Neural progenitor cell (in vitro differentiated cells): ENCODE measurements at regions not wholly inside any gene's neighbourhood (a gene's known extent, or its start where the extent isn't known, plus 50 kb on each side); places are given as distances from the start of the nearest gene placed in this dataset.

Source experiments
- DNase-seq: peaks from one replicate; pipeline ENCODE4 v3.0.0-alpha.2; 2016; ENCODE audit warnings: low spot score
- H2AFZ ChIP-seq: fragments of 200-600 bp; sonication (generic); replicated peaks from 2 replicates; pipeline ENCODE4 v1.6.1; 2016; ENCODE audit warnings: antibody characterized with exemption
- H3F3A ChIP-seq: fragments of 200-600 bp; sonication (generic); 2 replicates; pipeline ENCODE4 v1.6.1; 2016; ENCODE audit warnings: antibody characterized with exemption, low read depth
- H3K27ac ChIP-seq: fragments of 200-600 bp; sonication (generic); 2 replicates; pipeline ENCODE4 v1.5.1; 2016; ENCODE audit warnings: mild to moderate bottlenecking
- H3K27me3 ChIP-seq: fragments of 200-600 bp; sonication (generic); 2 replicates; pipeline ENCODE4 v1.6.1; 2016; ENCODE audit warnings: mild to moderate bottlenecking, moderate library complexity
- H3K36me3 ChIP-seq: fragments of 200-600 bp; sonication (generic); 2 replicates; pipeline ENCODE4 v1.5.1; 2016
- H3K4me1 ChIP-seq: fragments of 200-600 bp; sonication (generic); 2 replicates; pipeline ENCODE4 v1.6.1; 2016; ENCODE audit warnings: mixed run types
- H3K4me2 ChIP-seq: fragments of 200-600 bp; sonication (generic); 2 replicates; pipeline ENCODE4 v1.6.1; 2016
- H3K4me3 ChIP-seq: fragments of 200-600 bp; sonication (generic); 2 replicates; pipeline ENCODE4 v1.5.1; 2016
- H3K79me2 ChIP-seq: fragments of 200-600 bp; sonication (generic); 2 replicates; pipeline ENCODE4 v1.6.1; 2016; ENCODE audit warnings: low read depth
- H3K9ac ChIP-seq: fragments of 200-600 bp; sonication (generic); 2 replicates; pipeline ENCODE4 v1.6.1; 2016
- H3K9me3 ChIP-seq: fragments of 200-600 bp; sonication (generic); 2 replicates; pipeline ENCODE4 v1.5.1; 2016; ENCODE audit warnings: low read depth
- H4K20me1 ChIP-seq: fragments of 200-600 bp; sonication (generic); 2 replicates; pipeline ENCODE4 v1.6.1; 2016; ENCODE audit warnings: low read depth
- H3K27ac Mint-ChIP-seq: 3 replicates; pipeline ENCODE4 v1.8.0; 2021; ENCODE audit warnings: mixed read lengths
- H3K27me3 Mint-ChIP-seq: 2 replicates; pipeline ENCODE4 v1.8.0; 2022; ENCODE audit warnings: low read depth, mild to moderate bottlenecking, inconsistent platforms, moderate library complexity, mixed read lengths; ENCODE audit not compliant: insufficient read depth
- H3K36me3 Mint-ChIP-seq: 3 replicates; pipeline ENCODE4 v1.8.0; 2021; ENCODE audit warnings: mixed read lengths
- H3K4me1 Mint-ChIP-seq: 3 replicates; pipeline ENCODE4 v1.8.0; 2021; ENCODE audit warnings: mixed read lengths
- H3K4me3 Mint-ChIP-seq: 3 replicates; pipeline ENCODE4 v1.8.0; 2021; ENCODE audit warnings: mild to moderate bottlenecking, moderate library complexity, mixed read lengths
- H3K9me3 Mint-ChIP-seq: 3 replicates; pipeline ENCODE4 v1.8.0; 2020; ENCODE audit warnings: mixed read lengths
- CTCF ChIP-seq: fragments of 200-600 bp; sonication (generic); IDR thresholded peaks from 2 replicates; pipeline ENCODE4 v1.5.1; 2017; ENCODE audit warnings: antibody characterized with exemption, mild to moderate bottlenecking
- EZH2 ChIP-seq: fragments of 200-600 bp; sonication (generic); IDR thresholded peaks from 2 replicates; pipeline ENCODE4 v1.6.1; 2017; ENCODE audit warnings: antibody characterized with exemption, mild to moderate bottlenecking, moderate library complexity
- EZH2phosphoT487 ChIP-seq: fragments of 200-600 bp; sonication (generic); IDR thresholded peaks from 2 replicates; pipeline ENCODE4 v1.6.1; 2017; ENCODE audit warnings: antibody characterized with exemption

GRCh38 chr1:222098404-222098803 is 356.5 kb upstream of the DUSP10 start:
- Mint-ChIP-seq H3K27ac (no peak overlapping the region), H3K27me3 (peaks cover 9% of the 10 kb centered on the region), H3K4me3 (no peak overlapping the region), H3K4me1 (peaks cover 10% of the 10 kb centered on the region), H3K9me3 (no peaks in the 10 kb centered on the region), H3K36me3 (no peaks in the 10 kb centered on the region)
- DNase-seq = no peak
- Histone ChIP-seq H3K9me3 (no peaks in the 10 kb centered on the region), H4K20me1 (no peaks in the 10 kb centered on the region), H3K4me3 (no peak overlapping the region), H3K4me2 (no peak overlapping the region), H3K36me3 (no peaks in the 10 kb centered on the region), H3K9ac (no peak overlapping the region), H3K79me2 (no peaks in the 10 kb centered on the region), H3F3A (no peaks in the 10 kb centered on the region), H3K27me3 (no peaks in the 10 kb centered on the region), H3K27ac (no peak overlapping the region), H2AFZ (no peak overlapping the region), H3K4me1 (peaks cover 7% of the 10 kb centered on the region)
- no peak for TF ChIP-seq EZH2phosphoT487
- TF ChIP-seq CTCF = no peak
- no peak for TF ChIP-seq EZH2

- no peak overlapping the region for H3K4me3 ChIP-seq
- H3K36me3 ChIP-seq = no peaks in the 10 kb centered on the region
- no peak overlapping the region for H3K27ac ChIP-seq
- no peak for TF ChIP-seq EZH2
- TF ChIP-seq CTCF = no peak
- no peak for TF ChIP-seq EZH2phosphoT487
- Mint-ChIP-seq H3K4me1 (peaks cover 8% of the 10 kb centered on the region), H3K9me3 (no peaks in the 10 kb centered on the region), H3K27me3 (peaks cover 7% of the 10 kb centered on the region), H3K36me3 (no peaks in the 10 kb centered on the region), H3K4me3 (no peak overlapping the region), H3K27ac (no peak overlapping the region)
- no peaks in the 10 kb centered on the region for H4K20me1 ChIP-seq
- peaks cover 7% of the 10 kb centered on the region for H3K4me1 ChIP-seq
- no peak for DNase-seq
- H3K27me3 ChIP-seq = no peaks in the 10 kb centered on the region
- H3K9me3 ChIP-seq = no peaks in the 10 kb centered on the region
- H3K4me2 ChIP-seq = no peak overlapping the region
- no peak overlapping the region for H2AFZ ChIP-seq
- no peaks in the 10 kb centered on the region for H3F3A ChIP-seq
- H3K9ac ChIP-seq = no peak overlapping the region
- H3K79me2 ChIP-seq = no peaks in the 10 kb centered on the region
Measured at GRCh38 chr1:222097588-222097987, 355.7 kb upstream of the DUSP10 start.

- H3K36me3 ChIP-seq = no peaks in the 10 kb centered on the region
- no peak overlapping the region for H3K4me3 Mint-ChIP-seq
- H3K27ac ChIP-seq = no peak overlapping the region
- TF ChIP-seq EZH2phosphoT487 = no peak
- no peak for TF ChIP-seq CTCF
- TF ChIP-seq EZH2 = no peak
- peaks cover 8% of the 10 kb centered on the region for H3K4me1 Mint-ChIP-seq
- no peaks in the 10 kb centered on the region for H3K9me3 ChIP-seq
- DNase-seq = no peak
- peaks cover 7% of the 10 kb centered on the region for H3K4me1 ChIP-seq
- H3K4me2 ChIP-seq = no peak overlapping the region
- H3K4me3 ChIP-seq = no peak overlapping the region
- no peaks in the 10 kb centered on the region for H3K36me3 Mint-ChIP-seq
- no peaks in the 10 kb centered on the region for H3K27me3 ChIP-seq
- H3K27me3 Mint-ChIP-seq = peaks cover 5% of the 10 kb centered on the region
- H4K20me1 ChIP-seq = no peaks in the 10 kb centered on the region
- no peak overlapping the region for H3K27ac Mint-ChIP-seq
- H3K79me2 ChIP-seq = no peaks in the 10 kb centered on the region
- H2AFZ ChIP-seq = no peak overlapping the region
- H3F3A ChIP-seq = no peaks in the 10 kb centered on the region
- H3K9ac ChIP-seq = no peak overlapping the region
- no peaks in the 10 kb centered on the region for H3K9me3 Mint-ChIP-seq
Measured at GRCh38 chr1:222096883-222097282, 355.0 kb upstream of the DUSP10 start.

- TF ChIP-seq EZH2 (no peak), CTCF (no peak), EZH2phosphoT487 (no peak)
- Histone ChIP-seq H3K9me3 (no peaks in the 10 kb centered on the region), H3K4me3 (no peak overlapping the region), H3K36me3 (no peaks in the 10 kb centered on the region), H3K4me2 (no peak overlapping the region), H2AFZ (no peak overlapping the region), H3K4me1 (peaks cover 7% of the 10 kb centered on the region), H3K9ac (no peak overlapping the region), H3F3A (no peaks in the 10 kb centered on the region), H3K79me2 (no peaks in the 10 kb centered on the region), H3K27ac (no peak overlapping the region), H3K27me3 (no peaks in the 10 kb centered on the region), H4K20me1 (no peaks in the 10 kb centered on the region)
- H3K4me1 Mint-ChIP-seq = peaks cover 8% of the 10 kb centered on the region
- H3K9me3 Mint-ChIP-seq = no peaks in the 10 kb centered on the region
- no peak overlapping the region for H3K4me3 Mint-ChIP-seq
- no peak overlapping the region for H3K27ac Mint-ChIP-seq
- DNase-seq = no peak
- peaks cover 4% of the 10 kb centered on the region for H3K27me3 Mint-ChIP-seq
- no peaks in the 10 kb centered on the region for H3K36me3 Mint-ChIP-seq
Measured at GRCh38 chr1:222096476-222096772, 354.5 kb upstream of the DUSP10 start.
